HepG2 (cell line): ENCODE measurements at regions not wholly inside any gene's neighbourhood (a gene's known extent, or its start where the extent isn't known, plus 50 kb on each side); places are given as distances from the start of the nearest gene placed in this dataset.
"Not testable (repeated sequence)": the region's sequence is repeated elsewhere in the genome, so short reads cannot be mapped to it uniquely, and the experiment has no call there.

Experiments
- ATAC-seq: fragments of 200-7000 bp; cut with Tn5 transposase; 3 replicates; pipeline ENCODE4 v1.9.1; 2020; ENCODE audit warnings: mild to moderate bottlenecking, moderate library complexity
- BruUV-seq: library from RNA; stranded (reverse); fragments of 400-500 nt; replicated peaks from 2 replicates; lab custom pipeline; 2021; lab: Mats Ljungman, UMichigan
- CTCF ChIA-PET: fragments of 300-600 bp; formaldehyde crosslinking; extraction: SDS; loops from one replicate; lab custom pipeline; 2021; ENCODE audit warnings: low total read pairs, inconsistent platforms, low intra/inter-chr PET ratio; lab: Yijun Ruan, JAX
- POLR2A ChIA-PET: fragments of 350-600 bp; sonication (Branson Sonifier 250); formaldehyde crosslinking; loops from one replicate; lab custom pipeline; 2020; ENCODE audit warnings: antibody characterized with exemption, inconsistent platforms; lab: Yijun Ruan, JAX
- DNase-seq: peaks from one replicate; pipeline ENCODE4 v3.0.0-alpha.2; 2015; ENCODE audit warnings: low spot score
- FAIRE-seq: peaks from 3 replicates; lab custom pipeline; 2011; peaks lifted over from hg19 to GRCh38; lab: Jason Lieb, UNC
- H2AFZ ChIP-seq: one replicate; pipeline ENCODE4 v1.6.1; 2011; ENCODE audit warnings: low read length, inconsistent platforms
- H3K27ac ChIP-seq: fragments of 300-600 bp; 3 replicates; pipeline ENCODE4 v1.8.0; 2011; ENCODE audit warnings: mixed run types, mild to moderate bottlenecking, mixed read lengths, low read length, inconsistent platforms; ENCODE audit not compliant: insufficient read depth; ENCODE audit errors: extremely low read length
- H3K27me3 ChIP-seq, 2 experiments: fragments of 200-600 bp in 1 of 2; 2 replicates in 1 of 2; 3 replicates in 1 of 2; pipeline versions ENCODE4 v1.6.0 to v1.8.0; 2011; ENCODE audit warnings: low read length in 2 of 2, mild to moderate bottlenecking in 2 of 2, moderate library complexity in 2 of 2, inconsistent platforms in 1 of 2; ENCODE audit not compliant: insufficient read depth in 2 of 2, control insufficient read depth in 1 of 2
- H3K36me3 ChIP-seq, 2 experiments: fragments of 200-600 bp in 1 of 2; replicated peaks in 1 of 2; 2 replicates in 1 of 2; 3 replicates in 1 of 2; pipeline versions ENCODE4 v1.5.1 to v1.8.0; 2011; ENCODE audit warnings: low read length in 2 of 2, inconsistent platforms in 1 of 2; ENCODE audit not compliant: insufficient read depth in 2 of 2, control insufficient read depth in 1 of 2
- H3K4me1 ChIP-seq: 2 replicates; pipeline ENCODE4 v1.5.1; 2012; ENCODE audit warnings: low read length, inconsistent platforms; ENCODE audit not compliant: insufficient read depth
- H3K4me2 ChIP-seq: 2 replicates; pipeline ENCODE4 v1.6.0; 2011; ENCODE audit warnings: low read depth, low read length, inconsistent platforms
- H3K4me3 ChIP-seq, 3 experiments: fragments of 200-600 bp in 1 of 3; sonication (generic), shearing (Covaris generic) in 1 of 3; replicated peaks in 1 of 3; 2 replicates each; pipeline ENCODE4 v1.5.1; 2011 to 2016; ENCODE audit warnings: low read length in 3 of 3, inconsistent platforms in 2 of 3, low read depth in 2 of 3, mild to moderate bottlenecking in 2 of 3, control low read depth in 1 of 3, mixed read lengths in 1 of 3; ENCODE audit not compliant: insufficient read depth in 1 of 3
- H3K79me2 ChIP-seq: one replicate; pipeline ENCODE4 v1.6.1; 2011; ENCODE audit warnings: low read length, inconsistent platforms; ENCODE audit not compliant: insufficient read depth
- H3K9ac ChIP-seq: 2 replicates; pipeline ENCODE4 v1.6.0; 2011; ENCODE audit warnings: mild to moderate bottlenecking, low read depth, low read length, inconsistent platforms; ENCODE audit not compliant: insufficient read depth
- H3K9me3 ChIP-seq: 2 replicates; pipeline ENCODE4 v1.5.1; 2012; ENCODE audit warnings: mild to moderate bottlenecking, low read length
- H4K20me1 ChIP-seq: 2 replicates; pipeline ENCODE4 v1.6.0; 2011; ENCODE audit warnings: inconsistent platforms, mild to moderate bottlenecking, low read length, moderate library complexity; ENCODE audit not compliant: insufficient read depth
- DRAP1 ChIP-seq: IDR thresholded peaks from 2 replicates; pipeline ENCODE4 v1.6.1; 2016; ENCODE audit warnings: missing genetic modification reagents, missing compliant biosample characterization
- KDM3A ChIP-seq: IDR thresholded peaks from 2 replicates; pipeline ENCODE4 v1.6.1; 2018; ENCODE audit warnings: low read depth, missing compliant biosample characterization
- MAFF ChIP-seq: IDR thresholded peaks from 2 replicates; pipeline ENCODE4 v1.6.1; 2011; ENCODE audit warnings: low read depth, low read length, improper control_type of control experiment
- MAFK ChIP-seq, 2 experiments: IDR thresholded peaks in 1 of 2; conservative IDR thresholded peaks in 1 of 2; 2 replicates each; pipeline ENCODE4 v1.6.1; 2011; ENCODE audit warnings: improper control_type of control experiment in 2 of 2, low read length in 2 of 2
- SMAD9 ChIP-seq: sonication (generic); formaldehyde crosslinking; IDR thresholded peaks from 2 replicates; pipeline ENCODE4 v1.5.1; 2020; ENCODE audit warnings: mild to moderate bottlenecking, missing genetic modification reagents
- TOE1 ChIP-seq: sonication (generic); formaldehyde crosslinking; IDR thresholded peaks from 2 replicates; pipeline ENCODE4 v1.4.0; 2020; ENCODE audit warnings: mild to moderate bottlenecking, missing genetic modification reagents
- XRCC5 ChIP-seq: fragments of 200-400 bp; formaldehyde crosslinking; optimal IDR thresholded peaks from 2 replicates; pipeline ENCODE3; 2017; ENCODE audit warnings: mild to moderate bottlenecking, low read length
- ZMAT3 ChIP-seq: sonication (generic); formaldehyde crosslinking; conservative IDR thresholded peaks from 2 replicates; pipeline ENCODE4 v1.7.0; 2021; ENCODE audit warnings: missing genetic modification reagents
- ZNF263 ChIP-seq: sonication (generic); formaldehyde crosslinking; IDR thresholded peaks from 2 replicates; pipeline ENCODE4 v1.4.0; 2020; ENCODE audit warnings: missing genetic modification reagents
- ZNF660 ChIP-seq: sonication (generic); formaldehyde crosslinking; IDR thresholded peaks from 2 replicates; pipeline ENCODE4 v1.5.1; 2020; ENCODE audit warnings: mild to moderate bottlenecking, low read depth, missing genetic modification reagents, borderline replicate concordance
- WGBS: methylation state at CpG from one replicate; pipeline ENCODE4 v1.1.6; 2017; ENCODE audit warnings: low lambda C conversion rate; 5-methylcytosine and 5-hydroxymethylcytosine counted together
- in situ Hi-C: cut with HindIII; loops from 2 replicates; pipeline ENCODE4 v1.10.0; 2017; ENCODE audit warnings: low pct_unique_long_range_greater_than_20kb; ENCODE audit not compliant: extremely low pct_ligation_motif_present
- intact Hi-C: fragments of 100-400 bp; cut with micrococcal nuclease; formaldehyde crosslinking; loops from one replicate; pipeline ENCODE4 v1.10.0; 2022; ENCODE audit not compliant: unreplicated experiment

GRCh38 chr6:67909354-67909753, 725.7 kb upstream of the ADGRB3 start:
- 14% methylated on average over 2 of the region's 2 CpGs for WGBS
- BruUV-seq, result no TSS peak

GRCh38 chr6:67908379-67908778, 726.7 kb upstream of the ADGRB3 start:
- no peaks in the 10 kb centered on the region for H4K20me1 ChIP-seq
- ATAC-seq (no peak), DNase-seq (no peak), FAIRE-seq (no peak)
- TF ChIP-seq ZNF660 (no peak), XRCC5 (no peak), ZMAT3 (CRISPR knock-in tag) (no peak), TOE1 (CRISPR knock-in tag) (no peak), SMAD9 (CRISPR knock-in tag) (no peak), MAFF (peak; percentile 99), MAFK (conservative IDR thresholded peaks at IDR 0.05 in 1 of 2, IDR thresholded peaks at IDR 0.05 in 1 of 2; ENCODE audit: low read length in 2 of 2) (peak; percentile 98 to 99), DRAP1 (no peak), KDM3A (CRISPR knock-in tag) (no peak)
- intact Hi-C loops, result no loop called here
- H3K9ac ChIP-seq, result no peak overlapping the region
- H3K4me3 ChIP-seq, result no peak overlapping the region
- no peak overlapping the region for H2AFZ ChIP-seq
- no peaks in the 10 kb centered on the region for H3K4me1 ChIP-seq
- no peaks in the 10 kb centered on the region for H3K79me2 ChIP-seq
- ChIA-PET CTCF (no interaction called here), POLR2A (no interaction called here)
- no peaks in the 10 kb centered on the region; the same call in none of the 2 replicates for H3K9me3 ChIP-seq
- H3K36me3 ChIP-seq, result no peaks in the 10 kb centered on the region
- H3K4me2 ChIP-seq, result no peak overlapping the region
- H3K27ac ChIP-seq, result no peak overlapping the region
- in situ Hi-C loops, result no loop called here
- WGBS, result 0% methylated on average over 2 of the region's 2 CpGs
- BruUV-seq, result no TSS peak
- H3K27me3 ChIP-seq, result no peaks in the 10 kb centered on the region

More at GRCh38 chr6:67909354-67909753, 725.7 kb upstream of the ADGRB3 start:
- peak; percentile 81 for TF ChIP-seq MAFF
- TF ChIP-seq ZNF263 (CRISPR knock-in tag), result no peak
- peak; percentile 67 to 91 for TF ChIP-seq MAFK (conservative IDR thresholded peaks at IDR 0.05 in 1 of 2, IDR thresholded peaks at IDR 0.05 in 1 of 2; ENCODE audit: low read length in 2 of 2)
- Histone ChIP-seq H4K20me1 (no peaks in the 10 kb centered on the region), H3K79me2 (no peaks in the 10 kb centered on the region), H3K27me3 (no peaks in the 10 kb centered on the region), H3K9me3 (peaks cover 4% of the 10 kb centered on the region), H3K4me3 (no peak overlapping the region), H2AFZ (no peak overlapping the region), H3K4me2 (no peak overlapping the region), H3K36me3 (no peaks in the 10 kb centered on the region), H3K4me1 (no peaks in the 10 kb centered on the region), H3K27ac (no peak overlapping the region), H3K9ac (no peak overlapping the region)
- DNase-seq, result no peak
- in situ Hi-C loops, result no loop called here
- CTCF ChIA-PET, result no interaction called here
- no peak for ATAC-seq
- no peak for FAIRE-seq
- intact Hi-C loops, result no loop called here
- POLR2A ChIA-PET, result no interaction called here

GRCh38 chr6:67904735-67905134, 730.3 kb upstream of the ADGRB3 start:
- BruUV-seq, in situ Hi-C loops, H3K36me3 ChIP-seq, H3K9ac ChIP-seq, CTCF ChIA-PET, H3K9me3 ChIP-seq, H3K79me2 ChIP-seq, H3K4me2 ChIP-seq, POLR2A ChIA-PET, ATAC-seq, H3K4me1 ChIP-seq, FAIRE-seq, DNase-seq, H3K27ac ChIP-seq, H4K20me1 ChIP-seq, H3K27me3 ChIP-seq, H3K4me3 ChIP-seq, intact Hi-C loops, H2AFZ ChIP-seq: not testable (repeated sequence)
